ENCODE measurements at regions not wholly inside any gene's neighbourhood (a gene's known extent, or its start where the extent isn't known, plus 50 kb on each side); places are given as distances from the start of the nearest gene placed in this dataset.
A peak's percentile ranks its signal among the peaks of the same experiment; 100 is the strongest.
"Not testable (repeated sequence)": the region's sequence is repeated elsewhere in the genome, so short reads cannot be mapped to it uniquely, and the experiment has no call there.

GRCh38 chr21:5975719-5976118 is 4545.7 kb upstream of the TPTE start:
- not testable (repeated sequence) for ATAC-seq

GRCh38 chr21:5997586-5997985 is 4523.8 kb upstream of the TPTE start:
- not testable (repeated sequence) for ATAC-seq

GRCh38 chr21:6015422-6016057 is 4505.8 kb upstream of the TPTE start:
- not testable (repeated sequence) for ATAC-seq

- not testable (repeated sequence) for ATAC-seq
Observed at GRCh38 chr21:6020460-6020859, 4500.9 kb upstream of the TPTE start.

GRCh38 chr21:6020953-6021716 is 4500.2 kb upstream of the TPTE start:
- ATAC-seq: peak; percentile 85

GRCh38 chr21:6021717-6022270 is 4499.6 kb upstream of the TPTE start:
- peak; percentile 28 for ATAC-seq

- not testable (repeated sequence) for ATAC-seq
Observed at GRCh38 chr21:6023331-6023730, 4498.1 kb upstream of the TPTE start.

GRCh38 chr21:6025139-6025538 is 4496.2 kb upstream of the TPTE start:
- not testable (repeated sequence) for ATAC-seq

- peak; percentile 74 for ATAC-seq
Observed at GRCh38 chr21:6027497-6027896, 4493.9 kb upstream of the TPTE start.

- not testable (repeated sequence) for ATAC-seq
Observed at GRCh38 chr21:6034124-6034678, 4487.2 kb upstream of the TPTE start.

- not testable (repeated sequence) for ATAC-seq
Observed at GRCh38 chr21:6034820-6035473, 4486.4 kb upstream of the TPTE start.

- not testable (repeated sequence) for ATAC-seq
Observed at GRCh38 chr21:6035474-6036155, 4485.8 kb upstream of the TPTE start.

- not testable (repeated sequence) for ATAC-seq
Observed at GRCh38 chr21:6039224-6039623, 4482.2 kb upstream of the TPTE start.

GRCh38 chr21:6040095-6040494 is 4481.3 kb upstream of the TPTE start:
- ATAC-seq: peak; percentile 79

- peak; percentile 88 for ATAC-seq
Observed at GRCh38 chr21:6043430-6044275, 4477.7 kb upstream of the TPTE start.

GRCh38 chr21:6044695-6045094 is 4476.7 kb upstream of the TPTE start:
- ATAC-seq: peak; percentile 51

GRCh38 chr21:6049930-6050329 is 4471.5 kb upstream of the TPTE start:
- ATAC-seq: not testable (repeated sequence)

GRCh38 chr21:6052109-6052508 is 4469.3 kb upstream of the TPTE start:
- ATAC-seq: not testable (repeated sequence)

- not testable (repeated sequence) for ATAC-seq
Observed at GRCh38 chr21:6053145-6053544, 4468.2 kb upstream of the TPTE start.

- ATAC-seq: not testable (repeated sequence)
Observed at GRCh38 chr21:6058997-6059396, 4462.4 kb upstream of the TPTE start.

- not testable (repeated sequence) for ATAC-seq
Observed at GRCh38 chr21:6060054-6060681, 4461.2 kb upstream of the TPTE start.

Data from SK-N-SH treated with all-trans-retinoic acid at 6 μM for 48 hours (cell line).